ENCODE measurements at regions not wholly inside any gene's neighbourhood (a gene's known extent, or its start where the extent isn't known, plus 50 kb on each side); places are given as distances from the start of the nearest gene placed in this dataset.

DNA sequence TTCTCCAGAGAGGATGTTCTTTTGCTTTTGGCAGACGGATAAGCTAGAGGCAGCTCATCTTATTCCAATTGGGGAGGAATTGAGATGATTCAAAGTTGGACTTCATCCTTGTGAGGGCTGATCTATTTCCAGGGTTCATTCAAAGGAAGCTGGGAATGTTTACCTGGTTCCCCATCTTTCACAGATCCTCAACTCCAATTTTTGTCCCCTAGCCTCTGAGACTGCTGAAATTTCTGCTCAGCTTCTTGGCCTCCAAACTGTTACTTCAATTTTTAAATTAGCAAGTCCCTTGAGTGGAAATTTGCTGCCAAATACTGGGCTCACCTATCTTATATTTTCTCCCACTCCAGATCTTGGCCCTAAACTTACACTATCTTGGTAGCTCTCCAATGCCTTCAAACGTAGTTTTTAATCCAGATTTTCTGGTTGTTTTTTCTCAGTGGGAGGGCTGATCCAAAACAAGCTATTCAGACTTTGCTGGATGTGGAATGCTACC lies 93.9 kb upstream of the NEK6 start:
- DNase-seq (ENCODE audit: low read depth, low spot score) (no peak), FAIRE-seq (no peak)
- no peak overlapping the region for H2AFZ ChIP-seq (ENCODE audit: control insufficient read depth, low read length)
- TF ChIP-seq, protein P1, sequence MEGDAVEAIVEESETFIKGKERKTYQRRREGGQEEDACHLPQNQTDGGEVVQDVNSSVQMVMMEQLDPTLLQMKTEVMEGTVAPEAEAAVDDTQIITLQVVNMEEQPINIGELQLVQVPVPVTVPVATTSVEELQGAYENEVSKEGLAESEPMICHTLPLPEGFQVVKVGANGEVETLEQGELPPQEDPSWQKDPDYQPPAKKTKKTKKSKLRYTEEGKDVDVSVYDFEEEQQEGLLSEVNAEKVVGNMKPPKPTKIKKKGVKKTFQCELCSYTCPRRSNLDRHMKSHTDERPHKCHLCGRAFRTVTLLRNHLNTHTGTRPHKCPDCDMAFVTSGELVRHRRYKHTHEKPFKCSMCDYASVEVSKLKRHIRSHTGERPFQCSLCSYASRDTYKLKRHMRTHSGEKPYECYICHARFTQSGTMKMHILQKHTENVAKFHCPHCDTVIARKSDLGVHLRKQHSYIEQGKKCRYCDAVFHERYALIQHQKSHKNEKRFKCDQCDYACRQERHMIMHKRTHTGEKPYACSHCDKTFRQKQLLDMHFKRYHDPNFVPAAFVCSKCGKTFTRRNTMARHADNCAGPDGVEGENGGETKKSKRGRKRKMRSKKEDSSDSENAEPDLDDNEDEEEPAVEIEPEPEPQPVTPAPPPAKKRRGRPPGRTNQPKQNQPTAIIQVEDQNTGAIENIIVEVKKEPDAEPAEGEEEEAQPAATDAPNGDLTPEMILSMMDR (optimal IDR thresholded peaks at IDR 0.05 in 1 of 3, IDR thresholded peaks at IDR 0.05 in 1 of 3, conservative IDR thresholded peaks at IDR 0.05 in 1 of 3; ENCODE audit: extremely low read depth in 1 of 3, insufficient read depth in 2 of 3, low read length in 3 of 3) = no peak
- no peak for TF ChIP-seq EZH2 (IDR thresholded peaks at IDR 0.05; ENCODE audit: low read length)
- H3K79me2 ChIP-seq (ENCODE audit: control insufficient read depth, insufficient read depth, low read length) = no peaks in the 10 kb centered on the region
- H4K20me1 ChIP-seq (ENCODE audit: control insufficient read depth, extremely low read depth, insufficient read depth, low read length) = no peaks in the 10 kb centered on the region
- no peak overlapping the region for H3K27ac ChIP-seq (ENCODE audit: control insufficient read depth, insufficient read depth, low read length)
- no peaks in the 10 kb centered on the region for H3K9me3 ChIP-seq (ENCODE audit: control insufficient read depth, low read depth, low read length)
- no peaks in the 10 kb centered on the region for H3K9me1 ChIP-seq (ENCODE audit: control insufficient read depth, extremely low read depth, insufficient read depth, low read length)
- no peaks in the 10 kb centered on the region for H3K4me1 ChIP-seq (ENCODE audit: control insufficient read depth, extremely low read depth, insufficient read depth, low read length)
- no peaks in the 10 kb centered on the region for H3K36me3 ChIP-seq (ENCODE audit: control insufficient read depth in 2 of 2, extremely low read depth in 1 of 2, insufficient read depth in 2 of 2, low read length in 2 of 2)
- H3K4me3 ChIP-seq (ENCODE audit: control insufficient read depth in 2 of 3, extremely low read depth in 1 of 3, insufficient read depth in 2 of 3, low read depth in 1 of 3, low read length in 3 of 3) = no peak overlapping the region
- peaks cover 21% of the 10 kb centered on the region for H3K27me3 ChIP-seq (ENCODE audit: control insufficient read depth, extremely low read depth, insufficient read depth, low read length)
- dilution Hi-C loops (cut with MboI; ENCODE audit: extremely low pct_ligation_motif_present, low sequenced_read_pairs) = no loop called here
- no peak overlapping the region for H3K9ac ChIP-seq (ENCODE audit: control insufficient read depth, extremely low read depth, insufficient read depth, low read length)
- no peak overlapping the region for H3K4me2 ChIP-seq (ENCODE audit: control insufficient read depth, extremely low read depth, insufficient read depth, low read depth, low read length)

DNA sequence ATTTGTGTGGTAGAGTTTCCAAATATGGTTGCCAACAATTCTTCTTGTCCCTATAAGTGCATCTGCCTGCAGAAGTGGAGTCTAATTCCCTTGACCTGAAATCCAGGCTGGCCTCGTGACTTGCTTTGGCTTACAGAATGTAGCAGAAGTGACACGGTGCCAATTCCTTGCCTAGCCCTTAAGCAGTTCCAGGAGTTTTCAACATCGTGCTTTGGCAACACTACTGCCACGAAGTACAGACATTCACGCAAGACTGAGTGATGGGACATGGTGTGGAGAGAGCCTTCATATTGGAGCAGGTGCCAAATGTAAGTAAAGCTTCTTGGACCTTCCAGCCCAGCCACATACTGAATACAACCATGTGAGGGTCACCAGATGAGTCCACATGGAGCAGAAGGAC lies 92.9 kb upstream of the NEK6 start:
- H3K9me1 ChIP-seq (ENCODE audit: control insufficient read depth, extremely low read depth, insufficient read depth, low read length) = no peaks in the 10 kb centered on the region
- H3K4me2 ChIP-seq (ENCODE audit: control insufficient read depth, extremely low read depth, insufficient read depth, low read depth, low read length) = no peak overlapping the region
- no peak for TF ChIP-seq EZH2 (IDR thresholded peaks at IDR 0.05; ENCODE audit: low read length)
- TF ChIP-seq, protein P1 (optimal IDR thresholded peaks at IDR 0.05 in 1 of 3, IDR thresholded peaks at IDR 0.05 in 1 of 3, conservative IDR thresholded peaks at IDR 0.05 in 1 of 3; ENCODE audit: extremely low read depth in 1 of 3, insufficient read depth in 2 of 3, low read length in 3 of 3) = no peak
- peaks cover 27% of the 10 kb centered on the region for H3K27me3 ChIP-seq (ENCODE audit: control insufficient read depth, extremely low read depth, insufficient read depth, low read length)
- no peak overlapping the region for H2AFZ ChIP-seq (ENCODE audit: control insufficient read depth, low read length)
- no peaks in the 10 kb centered on the region for H3K4me1 ChIP-seq (ENCODE audit: control insufficient read depth, extremely low read depth, insufficient read depth, low read length)
- no peaks in the 10 kb centered on the region for H3K36me3 ChIP-seq (ENCODE audit: control insufficient read depth in 2 of 2, extremely low read depth in 1 of 2, insufficient read depth in 2 of 2, low read length in 2 of 2)
- FAIRE-seq = no peak
- no peak for DNase-seq (ENCODE audit: low read depth, low spot score)
- H3K9ac ChIP-seq (ENCODE audit: control insufficient read depth, extremely low read depth, insufficient read depth, low read length) = no peak overlapping the region
- no peaks in the 10 kb centered on the region for H3K9me3 ChIP-seq (ENCODE audit: control insufficient read depth, low read depth, low read length)
- H3K27ac ChIP-seq (ENCODE audit: control insufficient read depth, insufficient read depth, low read length) = no peak overlapping the region
- dilution Hi-C loops (cut with MboI; ENCODE audit: extremely low pct_ligation_motif_present, low sequenced_read_pairs) = no loop called here
- no peaks in the 10 kb centered on the region for H3K79me2 ChIP-seq (ENCODE audit: control insufficient read depth, insufficient read depth, low read length)
- no peak overlapping the region for H3K4me3 ChIP-seq (ENCODE audit: control insufficient read depth in 2 of 3, extremely low read depth in 1 of 3, insufficient read depth in 2 of 3, low read depth in 1 of 3, low read length in 3 of 3)
- no peaks in the 10 kb centered on the region for H4K20me1 ChIP-seq (ENCODE audit: control insufficient read depth, extremely low read depth, insufficient read depth, low read length)

Data from keratinocyte (primary cell).